ENCODE measurements at regions not wholly inside any gene's neighbourhood (a gene's known extent, or its start where the extent isn't known, plus 50 kb on each side); places are given as distances from the start of the nearest gene placed in this dataset.
"Not testable (repeated sequence)": the region's sequence is repeated elsewhere in the genome, so short reads cannot be mapped to it uniquely, and the experiment has no call there.

- DNase-seq (ENCODE audit: low read depth): peak; percentile 2
- no peak overlapping the region for H3K4me3 ChIP-seq (ENCODE audit: low read depth, low read length)
- TF ChIP-seq CTCF (conservative IDR thresholded peaks at IDR 0.05; ENCODE audit: low read depth, low read length): no peak
Measured at GRCh38 chr2:192535956-192536921, 341.5 kb upstream of the TMEFF2 start.

DNA sequence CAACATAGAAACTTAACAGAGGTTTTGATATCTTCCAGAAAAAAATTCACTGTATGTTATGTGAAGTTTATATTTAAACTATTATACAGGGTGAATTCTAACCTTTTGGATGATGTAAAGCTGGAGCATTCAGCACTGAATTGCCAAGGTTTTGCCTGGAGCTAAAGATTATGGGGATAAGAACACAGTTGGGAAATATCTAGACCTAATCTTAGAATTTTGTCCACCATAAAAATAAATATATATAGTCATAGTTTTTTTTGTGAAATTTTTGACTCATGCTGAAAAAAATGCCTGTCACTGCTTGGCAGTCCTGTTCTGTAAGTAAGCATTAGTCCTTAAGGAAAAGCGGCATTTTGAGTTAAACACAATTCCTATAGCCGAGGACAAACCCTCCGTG lies 339.3 kb upstream of the TMEFF2 start:
- no peak overlapping the region for H3K4me3 ChIP-seq (ENCODE audit: low read depth, low read length)
- TF ChIP-seq CTCF (conservative IDR thresholded peaks at IDR 0.05; ENCODE audit: low read depth, low read length): no peak
- no peak for DNase-seq (ENCODE audit: low read depth)

- DNase-seq (ENCODE audit: low read depth); H3K4me3 ChIP-seq (ENCODE audit: low read depth, low read length): not testable (repeated sequence)
Measured at GRCh38 chr2:192524642-192525251, 330.0 kb upstream of the TMEFF2 start.

DNA sequence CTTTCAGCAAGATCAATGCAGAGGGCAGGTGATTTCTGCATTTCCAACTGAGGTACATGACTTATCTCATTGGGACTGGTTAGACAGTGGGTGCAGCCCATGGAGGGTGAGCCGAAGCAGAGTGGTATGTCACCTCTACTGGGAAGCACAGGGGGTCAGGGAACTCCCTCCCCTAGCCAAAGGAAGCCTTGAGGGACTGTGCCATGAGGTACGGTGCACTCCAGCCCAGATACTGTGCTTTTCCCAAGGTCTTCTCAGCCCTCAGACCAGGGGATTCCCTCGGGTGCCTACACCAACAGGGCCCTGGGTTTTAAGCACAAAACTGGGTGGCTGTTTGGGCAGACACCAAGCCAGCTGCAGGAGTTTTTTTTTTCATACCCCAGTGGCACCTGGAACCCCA lies 329.5 kb upstream of the TMEFF2 start:
- not testable (repeated sequence) for DNase-seq (ENCODE audit: low read depth)

GRCh38 chr2:192515937-192516336 lies 321.2 kb upstream of the TMEFF2 start:
- no peak for DNase-seq (ENCODE audit: low read depth)
- no peak for TF ChIP-seq CTCF (conservative IDR thresholded peaks at IDR 0.05; ENCODE audit: low read depth, low read length)

More for the DNA sequence above, 329.5 kb upstream of the TMEFF2 start:
- H3K4me3 ChIP-seq (ENCODE audit: low read depth, low read length): not testable (repeated sequence)

GRCh38 chr2:192513575-192513974 lies 318.8 kb upstream of the TMEFF2 start:
- H3K4me3 ChIP-seq (ENCODE audit: low read depth, low read length): no peak overlapping the region
- TF ChIP-seq CTCF (conservative IDR thresholded peaks at IDR 0.05; ENCODE audit: low read depth, low read length): no peak
- no peak for DNase-seq (ENCODE audit: low read depth)

More at GRCh38 chr2:192515937-192516336, 321.2 kb upstream of the TMEFF2 start:
- no peak overlapping the region for H3K4me3 ChIP-seq (ENCODE audit: low read depth, low read length)

DNA sequence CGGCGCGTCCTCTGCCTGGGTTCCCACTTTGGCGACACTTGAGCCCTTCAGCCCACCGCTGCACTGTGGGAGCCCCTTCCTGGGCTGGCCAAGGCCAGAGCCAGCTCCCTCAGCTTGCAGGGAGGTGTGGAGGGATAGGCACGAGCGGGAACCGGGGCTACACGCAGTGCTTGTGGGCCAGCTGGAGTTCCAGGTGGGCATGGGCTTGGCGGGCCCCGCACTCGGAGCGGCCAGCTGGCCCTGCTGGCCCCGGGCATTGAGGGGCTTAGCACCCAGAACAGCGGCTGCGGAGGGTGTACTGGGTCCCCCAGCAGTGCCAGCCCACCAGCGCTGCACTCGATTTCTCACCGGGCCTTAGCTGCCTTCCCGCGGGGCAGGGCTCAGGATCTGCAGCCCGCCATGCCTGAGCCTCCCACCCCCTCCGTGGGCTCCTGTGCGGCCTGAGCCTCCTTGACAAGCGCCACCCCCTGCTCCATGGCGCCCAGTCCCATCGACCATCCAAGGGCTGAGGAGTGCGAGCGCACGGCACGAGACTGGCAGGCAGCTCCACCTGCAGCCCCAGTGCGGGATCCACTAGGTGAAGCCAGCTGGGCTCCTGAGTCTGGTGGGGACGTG lies 313.2 kb upstream of the TMEFF2 start:
- H3K4me3 ChIP-seq (ENCODE audit: low read depth, low read length); DNase-seq (ENCODE audit: low read depth): not testable (repeated sequence)

- TF ChIP-seq CTCF (conservative IDR thresholded peaks at IDR 0.05; ENCODE audit: low read depth, low read length): no peak
- DNase-seq (ENCODE audit: low read depth): peak; percentile 78
- H3K4me3 ChIP-seq (ENCODE audit: low read depth, low read length): no peak overlapping the region
Measured at GRCh38 chr2:192500550-192501200, 305.9 kb upstream of the TMEFF2 start.

Measured in choroid plexus epithelial cell (primary cell).